ENCODE measurements at regions not wholly inside any gene's neighbourhood (a gene's known extent, or its start where the extent isn't known, plus 50 kb on each side); places are given as distances from the start of the nearest gene placed in this dataset.

DNA sequence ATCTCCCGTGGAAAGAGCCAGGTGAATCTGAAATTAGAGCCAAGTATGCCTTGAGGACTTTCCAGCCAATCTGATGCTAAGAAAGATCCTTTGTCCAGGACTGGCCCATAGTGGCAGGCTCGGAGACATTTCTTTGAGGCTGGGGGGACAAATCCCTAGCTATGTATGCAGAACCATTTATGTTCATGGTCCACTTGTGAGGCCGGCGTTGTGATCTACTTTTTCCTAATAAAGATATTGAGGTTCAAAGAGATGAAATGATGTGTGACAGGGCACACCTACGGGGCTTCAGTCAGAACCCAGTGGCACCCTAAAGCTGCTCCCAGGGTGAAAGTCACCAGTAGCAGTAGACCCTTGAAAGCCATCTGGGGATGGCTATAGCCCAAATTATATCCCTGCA lies 120.3 kb upstream of the MAFB start:
- DNase-seq: no peak

DNA sequence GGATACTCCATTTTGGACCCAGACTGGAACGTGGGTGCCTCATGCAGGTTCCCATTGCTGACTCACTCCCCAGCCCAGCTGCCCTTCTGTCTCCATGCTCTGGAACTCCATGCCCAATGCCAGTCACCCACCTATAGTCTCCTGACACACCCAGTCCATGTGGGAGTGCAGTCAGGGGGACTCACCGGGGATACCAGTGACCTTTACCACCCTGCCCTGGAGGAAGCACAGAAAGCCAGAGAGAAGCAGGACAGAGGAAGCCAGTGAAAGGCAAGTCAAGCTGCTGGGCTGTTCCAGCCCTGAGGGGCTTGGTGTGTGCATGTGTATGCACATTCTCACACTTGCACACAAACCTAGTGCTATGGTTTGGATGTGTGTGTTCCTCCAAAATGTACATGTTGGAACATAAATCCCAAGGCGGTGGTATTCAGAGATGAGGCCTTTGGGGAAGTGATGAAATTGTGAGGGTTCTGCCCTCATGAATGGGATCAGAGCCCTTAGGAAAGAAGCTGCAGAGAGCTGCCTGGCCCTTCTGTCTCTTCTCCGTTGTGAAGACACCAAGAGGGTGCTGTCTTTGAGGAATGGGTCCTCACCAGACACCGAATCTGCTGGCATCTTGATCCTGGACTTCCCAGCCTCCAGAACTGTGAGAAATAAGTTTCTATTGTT lies 121.4 kb upstream of the MAFB start:
- DNase-seq: no peak

DNA sequence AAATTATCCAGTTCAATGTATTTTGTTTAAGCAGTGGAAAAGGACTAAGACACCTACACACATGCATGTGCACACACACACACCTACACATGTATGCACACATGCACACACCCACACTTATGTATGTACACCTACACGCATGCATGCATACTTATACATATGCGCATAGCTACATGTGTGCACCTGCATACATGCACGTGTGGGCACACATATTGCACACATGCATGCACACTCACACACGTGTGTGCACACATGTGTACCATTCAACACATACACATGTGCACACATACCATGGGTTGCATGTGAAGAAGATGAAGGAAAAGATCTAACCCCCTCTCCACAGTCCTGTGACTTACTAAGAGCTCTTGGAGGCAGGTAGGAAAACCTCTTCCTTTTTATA lies 122.0 kb upstream of the MAFB start:
- DNase-seq: no peak

DNA sequence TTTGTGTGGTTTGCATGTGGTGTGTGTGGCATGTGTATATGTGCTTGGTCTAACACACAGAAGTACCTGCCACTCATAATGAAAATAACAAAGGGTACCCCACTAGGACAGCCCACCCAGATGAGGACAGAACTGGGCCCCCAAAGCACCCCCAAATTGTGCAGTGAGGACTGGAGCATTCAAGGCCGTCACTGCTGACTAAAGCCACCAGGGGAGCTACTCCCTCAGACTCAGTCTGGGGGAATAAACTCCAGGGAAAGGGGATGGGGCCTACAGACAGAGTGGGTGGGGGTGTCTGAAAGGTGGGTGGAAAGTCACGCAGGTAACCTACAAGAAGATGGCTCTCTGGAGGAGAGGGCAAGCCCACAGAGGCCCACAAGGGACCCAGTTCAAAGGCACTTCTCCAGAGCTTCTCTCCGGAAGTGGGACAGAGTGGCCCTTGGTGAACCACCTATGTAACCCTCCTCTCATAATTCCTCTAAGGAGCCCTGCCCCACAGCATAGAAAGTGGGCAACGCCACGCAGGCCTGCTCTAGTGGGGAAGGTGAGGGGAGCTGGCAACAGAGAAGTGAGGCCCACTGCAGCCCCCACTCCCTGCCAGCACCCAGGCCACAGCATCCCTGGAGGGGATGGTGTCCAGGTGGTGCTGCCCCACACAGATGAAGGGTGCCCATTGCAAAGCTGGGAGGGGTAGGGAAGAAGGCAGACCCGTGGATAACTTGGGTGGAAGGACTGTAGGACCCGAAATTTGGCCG lies 122.8 kb upstream of the MAFB start:
- no peak for DNase-seq

DNA sequence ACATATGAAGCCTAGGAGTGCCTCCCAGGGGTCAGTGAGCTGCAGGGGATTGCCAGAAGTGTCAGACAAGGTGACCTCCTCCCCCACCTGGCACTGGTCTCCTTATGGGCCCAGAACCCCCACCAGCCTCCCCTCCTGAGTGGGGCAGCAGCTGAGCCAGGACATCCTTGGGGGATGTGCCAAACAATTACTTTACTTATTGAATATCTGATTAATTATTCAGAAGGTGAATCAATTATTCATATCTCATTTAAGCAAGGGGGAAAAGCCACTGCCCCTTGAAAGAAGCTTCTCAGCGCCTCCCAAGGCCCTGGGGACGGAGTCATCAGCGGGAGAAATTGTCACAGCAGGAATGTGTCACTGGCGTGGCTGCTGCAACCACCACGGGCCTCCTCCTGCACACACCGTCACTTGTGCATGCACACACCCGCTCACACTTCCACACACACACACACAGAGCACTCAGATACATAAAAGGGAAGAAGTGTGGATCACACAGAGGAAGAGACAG lies 123.4 kb upstream of the MAFB start:
- no peak for DNase-seq

DNA sequence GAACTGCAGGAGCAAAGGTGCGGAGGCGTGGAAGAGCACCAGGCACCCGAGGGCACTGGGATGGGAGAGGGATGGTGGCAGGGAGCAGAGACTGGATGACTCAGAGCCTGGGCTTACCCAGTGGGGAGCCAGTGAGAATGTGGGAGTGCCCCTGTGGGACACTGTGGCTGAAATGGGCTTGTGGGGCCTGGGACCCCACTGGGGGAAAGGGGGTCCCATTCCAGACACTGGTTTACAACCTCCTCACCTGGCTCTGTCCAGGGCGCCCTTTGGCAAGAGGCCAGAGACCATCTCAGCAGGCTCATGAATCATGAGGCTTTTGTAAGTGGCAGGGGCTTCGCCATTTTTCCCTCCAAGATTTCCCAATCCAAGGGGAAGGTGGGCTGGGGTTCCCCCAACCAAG lies 124.0 kb upstream of the MAFB start:
- no peak for DNase-seq

DNA sequence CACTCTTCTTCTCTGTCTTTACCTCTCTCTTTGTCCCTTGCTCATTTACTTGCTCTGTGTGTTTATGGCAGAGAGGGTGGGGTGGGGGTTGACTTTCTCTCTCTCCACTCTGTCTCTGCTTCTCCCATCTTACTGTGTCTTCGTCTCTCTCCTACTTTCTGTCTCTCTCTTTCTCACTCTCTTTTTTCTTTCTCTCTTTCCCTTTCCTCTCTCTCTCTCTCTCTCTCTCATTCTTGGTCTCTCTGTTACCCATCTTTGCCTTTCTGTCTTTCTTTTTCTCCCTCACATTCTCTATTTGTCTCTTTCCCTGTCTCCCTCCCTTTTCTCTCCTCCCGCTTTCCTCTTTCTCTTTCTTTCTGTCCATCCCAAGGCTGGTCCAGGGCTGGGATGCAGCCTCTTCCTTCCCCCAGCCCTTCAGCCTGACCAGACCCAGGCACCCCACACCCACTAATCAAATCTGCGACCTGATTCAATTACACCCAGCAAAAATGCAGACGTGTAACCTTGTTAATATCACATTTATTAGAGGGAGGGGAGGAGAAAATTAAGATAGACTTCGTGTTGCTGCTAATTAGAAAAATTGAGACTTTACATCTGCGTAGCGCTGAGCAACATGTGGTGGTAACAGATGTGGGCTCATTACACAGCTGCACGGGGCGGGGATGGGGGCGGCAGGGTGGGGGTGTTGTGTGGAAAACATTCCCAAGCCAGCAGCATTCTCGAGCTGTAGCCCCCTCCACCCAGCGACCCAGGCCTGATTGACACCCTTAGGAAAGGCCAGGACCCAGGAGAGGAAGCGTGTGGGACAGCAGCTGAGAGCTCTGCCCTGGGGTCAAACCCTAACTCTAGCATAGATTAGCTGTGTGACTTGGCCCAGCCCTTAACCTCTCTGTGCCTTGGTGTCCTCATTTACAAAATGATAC lies 124.9 kb upstream of the MAFB start:
- DNase-seq: no peak

DNA sequence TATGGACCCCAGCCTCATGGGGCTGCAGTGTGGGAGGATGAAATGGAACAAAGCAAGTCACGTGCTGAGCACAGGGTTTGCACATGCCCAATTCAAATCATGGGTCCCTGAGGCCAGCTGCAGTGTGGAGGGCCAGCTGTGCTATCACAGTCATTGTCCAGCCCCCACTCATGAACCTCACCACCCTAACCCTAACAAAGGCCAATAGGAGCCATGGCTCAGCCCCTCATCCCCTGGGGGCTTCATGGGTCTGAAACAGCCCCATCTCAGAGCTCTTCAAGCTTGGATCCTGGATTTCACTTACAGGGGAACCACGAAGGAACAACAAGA lies 125.6 kb upstream of the MAFB start:
- no peak for DNase-seq

DNA sequence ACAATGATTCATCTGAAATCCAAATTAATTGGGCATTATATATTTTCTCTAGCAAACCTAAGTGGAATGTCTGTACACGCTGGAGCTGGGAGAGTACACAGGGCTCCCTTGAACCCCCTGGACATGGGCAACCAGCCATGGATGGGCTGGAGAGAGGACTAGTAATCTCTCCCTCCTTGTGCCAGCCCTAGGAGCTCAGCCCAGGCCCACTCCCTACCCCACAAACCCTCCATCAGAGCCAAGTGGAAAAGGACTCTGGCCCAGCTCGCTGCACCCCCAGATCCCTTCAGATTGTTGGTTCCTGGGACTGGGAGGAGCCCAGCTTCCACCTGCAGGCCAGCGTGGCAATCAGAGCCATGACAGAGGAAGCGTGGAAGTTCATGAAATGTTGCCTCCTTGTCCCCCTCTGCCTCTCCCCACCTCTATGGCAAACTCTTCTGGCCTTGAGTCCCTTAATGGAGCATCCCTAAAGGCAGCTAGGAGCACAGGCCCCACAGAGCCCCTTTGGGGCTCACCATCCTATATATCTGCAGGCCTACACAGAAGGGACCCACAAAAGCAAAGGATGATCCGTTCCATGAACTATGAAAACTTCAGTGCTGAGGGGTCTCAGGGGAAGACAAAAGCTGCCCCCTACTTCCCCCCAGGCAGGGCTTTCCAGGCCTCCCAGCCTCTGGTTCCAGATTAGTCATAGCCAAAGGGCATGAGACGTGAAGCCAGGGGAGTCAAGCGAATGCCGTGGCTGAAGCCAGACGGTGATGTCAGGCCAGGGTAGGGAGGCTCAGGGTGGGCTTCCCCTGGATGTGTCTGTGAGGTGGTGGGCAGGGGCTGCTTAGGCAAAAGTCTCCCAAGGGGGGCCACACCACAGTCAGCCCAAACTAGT lies 126.4 kb upstream of the MAFB start:
- no peak for DNase-seq

DNA sequence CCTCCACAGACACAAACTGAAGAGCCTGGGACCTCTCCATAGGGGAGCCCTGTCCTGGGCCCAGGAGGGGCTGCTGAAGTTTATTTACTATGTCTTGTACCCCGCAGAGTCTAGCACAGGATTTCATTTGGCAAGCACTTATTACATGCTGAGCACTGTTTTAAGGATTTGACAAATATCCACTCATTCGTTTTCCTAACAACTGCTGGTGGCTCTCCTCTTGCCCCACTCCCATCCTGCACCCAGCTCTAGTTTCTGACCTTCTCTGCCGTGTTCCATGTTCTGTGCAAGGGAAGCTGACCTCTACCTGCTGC lies 127.0 kb upstream of the MAFB start:
- DNase-seq: no peak

DNA sequence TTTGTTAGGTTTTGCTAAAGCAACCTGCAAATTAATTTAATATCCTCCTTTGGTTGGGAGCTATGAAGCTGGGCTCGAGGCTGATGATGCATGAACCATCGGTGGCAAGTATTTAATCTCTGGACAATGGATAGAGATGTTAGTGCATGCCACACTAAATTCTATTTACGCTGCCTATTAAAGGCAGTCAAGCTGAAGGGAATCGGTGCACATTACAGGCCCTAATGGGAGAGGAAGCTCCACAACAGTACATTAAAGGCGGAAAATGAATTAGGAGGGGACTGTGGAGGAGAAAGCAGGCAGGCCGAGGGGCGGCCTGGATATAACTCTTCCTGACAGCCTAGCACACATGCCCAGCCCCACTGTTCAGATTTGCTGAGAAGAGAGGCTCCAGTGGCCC lies 132.4 kb upstream of the MAFB start:
- DNase-seq: no peak

DNA sequence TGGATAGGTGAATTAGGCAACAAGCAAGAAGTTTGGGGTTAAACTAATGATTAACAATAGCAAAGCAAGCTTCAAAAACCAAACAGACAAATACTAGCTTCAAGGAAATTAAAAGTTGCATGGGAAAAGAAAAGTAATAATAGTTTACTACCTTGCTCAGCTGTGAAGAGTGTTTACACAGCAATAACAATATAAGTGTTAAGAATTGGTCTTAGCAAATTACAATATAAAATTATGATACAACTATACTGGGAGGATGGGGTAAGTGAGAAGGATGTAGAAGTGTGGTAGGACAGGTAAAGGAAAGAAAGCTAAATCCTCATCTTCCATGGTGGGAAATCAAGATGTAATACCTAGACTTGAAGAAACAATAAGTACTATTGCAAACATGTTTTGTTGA lies 137.7 kb upstream of the MAFB start:
- DNase-seq: no peak

DNA sequence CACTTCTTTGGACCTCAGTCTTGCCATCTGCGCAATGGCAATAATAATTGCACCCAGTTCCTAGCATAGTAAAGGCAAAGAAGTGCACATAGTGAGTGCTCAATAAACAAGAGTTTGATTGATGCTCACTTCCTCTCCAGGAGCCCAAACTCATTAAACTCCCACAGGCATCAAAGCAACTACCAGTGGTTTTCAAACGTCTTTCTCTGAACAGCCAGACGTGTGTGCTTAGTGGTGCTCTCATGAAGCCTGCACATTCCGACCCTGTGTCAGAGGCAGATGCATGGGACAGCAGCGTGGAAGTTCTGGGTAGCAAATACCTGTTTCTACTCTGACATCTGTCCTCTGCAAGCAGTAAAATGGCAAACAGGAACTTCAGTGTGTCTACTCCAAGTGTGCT lies 146.3 kb upstream of the MAFB start:
- no peak for DNase-seq

DNA sequence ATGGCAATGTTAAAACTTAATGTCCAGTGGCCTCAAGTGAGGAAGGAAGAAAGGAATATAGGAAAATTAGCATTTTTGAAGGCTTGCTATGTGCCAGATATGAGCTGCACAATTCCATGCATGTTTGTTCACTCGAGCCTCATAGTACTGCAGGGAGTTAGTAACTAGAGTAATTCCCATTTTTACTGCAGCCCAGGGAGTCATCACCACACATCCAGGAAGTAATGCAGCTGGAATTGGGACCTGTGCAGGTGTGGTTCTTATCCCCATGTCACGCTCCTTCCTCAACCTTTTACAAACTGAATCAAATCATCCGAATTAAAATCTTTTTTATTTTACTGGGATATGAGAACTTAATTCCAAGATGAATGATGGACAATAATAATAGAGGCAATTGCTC lies 149.5 kb upstream of the MAFB start:
- no peak for DNase-seq

DNA sequence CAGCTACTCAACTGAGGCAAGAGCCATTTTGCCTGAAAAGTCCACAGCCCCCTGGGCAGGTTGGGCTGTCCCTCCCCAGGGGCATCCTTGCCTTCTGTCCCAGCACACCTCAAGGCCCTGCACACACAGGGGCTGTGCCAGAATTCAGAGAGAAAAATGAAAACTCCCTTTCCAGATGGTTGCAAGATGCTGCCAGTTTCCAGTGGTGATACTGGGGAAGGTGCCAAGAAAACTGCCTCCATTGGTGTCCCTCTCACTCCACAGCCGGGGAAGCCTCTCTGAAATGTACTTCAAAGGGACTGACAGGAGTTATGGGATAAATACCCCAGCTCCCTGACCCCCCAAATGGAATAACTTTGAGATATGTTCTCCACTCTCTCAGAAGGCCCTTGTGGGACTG lies 154.2 kb upstream of the MAFB start:
- no peak for DNase-seq

DNA sequence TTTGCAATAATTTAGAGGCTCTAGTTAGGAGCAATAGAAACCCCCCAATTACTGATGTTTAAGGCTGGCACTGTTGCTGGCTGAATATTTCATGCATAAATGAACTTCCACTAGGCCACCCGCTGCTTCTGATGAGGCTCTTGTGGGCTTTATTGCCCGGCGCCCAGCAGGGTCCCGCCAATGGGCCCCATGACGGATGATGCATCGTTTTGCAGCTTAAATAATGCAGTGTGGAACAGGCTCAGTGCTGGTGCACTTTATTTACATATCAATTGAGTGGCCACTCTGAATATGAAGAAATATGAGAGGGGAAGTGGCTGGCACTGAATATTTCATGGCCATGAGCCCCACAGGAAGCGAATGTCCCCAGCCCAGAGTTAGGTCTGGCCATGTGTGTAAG lies 155.3 kb upstream of the MAFB start:
- DNase-seq: no peak

DNA sequence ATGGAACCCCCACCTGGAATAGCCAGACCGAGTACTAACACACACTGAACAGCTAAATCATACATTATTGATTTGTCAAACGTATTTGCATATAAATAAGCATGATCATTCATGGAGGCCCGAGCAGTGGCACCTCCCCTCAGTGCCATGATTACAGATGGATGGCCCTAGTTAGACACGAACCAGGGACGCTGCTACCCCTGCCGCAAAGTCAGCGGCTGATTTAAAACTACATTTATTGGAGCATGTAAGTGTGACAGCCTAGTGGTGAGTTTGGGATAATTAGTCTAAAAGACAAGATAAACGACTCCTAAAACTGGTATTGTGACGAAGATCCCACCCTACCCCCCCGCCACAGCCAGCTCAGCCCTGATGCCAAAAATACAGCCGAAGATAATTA lies 159.1 kb upstream of the MAFB start:
- DNase-seq: no peak

DNA sequence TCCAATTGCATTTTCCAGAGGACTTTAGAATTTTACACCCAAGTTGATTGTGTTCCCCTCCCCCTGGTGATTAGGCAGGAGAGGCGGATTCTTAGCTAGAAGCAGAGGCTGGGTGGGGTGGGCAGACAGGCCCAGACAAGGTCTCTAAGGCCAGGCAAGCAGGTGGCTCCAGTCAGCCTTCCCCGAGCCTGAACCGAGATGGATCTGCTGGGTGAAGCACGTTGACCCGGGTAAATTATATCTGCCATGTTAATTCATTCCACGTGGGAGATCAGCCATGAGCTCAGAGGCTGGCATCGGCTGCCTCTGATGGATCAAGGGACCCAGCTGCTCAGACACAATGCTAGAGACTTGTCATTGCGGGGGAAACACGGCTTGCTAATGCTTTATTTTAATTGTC lies 159.5 kb upstream of the MAFB start:
- no peak for DNase-seq

DNA sequence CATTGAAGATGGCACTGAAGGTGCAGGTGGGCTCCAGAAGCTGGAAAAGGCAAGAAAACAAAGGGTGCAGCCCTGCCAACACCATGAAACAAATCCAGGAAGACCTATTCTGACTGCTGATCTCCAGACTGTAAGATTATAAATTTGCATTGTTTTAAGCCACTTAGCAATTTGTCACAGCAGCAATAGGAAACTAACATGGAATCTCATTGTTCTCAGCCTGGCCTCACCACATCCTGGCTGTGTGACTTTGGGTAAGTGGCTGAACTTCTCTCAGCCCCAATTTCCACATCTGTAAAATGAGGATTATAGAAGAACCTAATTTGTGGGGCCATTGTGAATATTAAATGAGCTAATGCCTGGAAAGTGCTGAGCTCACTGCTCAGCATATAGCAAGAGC lies 160.4 kb upstream of the MAFB start:
- DNase-seq: no peak

DNA sequence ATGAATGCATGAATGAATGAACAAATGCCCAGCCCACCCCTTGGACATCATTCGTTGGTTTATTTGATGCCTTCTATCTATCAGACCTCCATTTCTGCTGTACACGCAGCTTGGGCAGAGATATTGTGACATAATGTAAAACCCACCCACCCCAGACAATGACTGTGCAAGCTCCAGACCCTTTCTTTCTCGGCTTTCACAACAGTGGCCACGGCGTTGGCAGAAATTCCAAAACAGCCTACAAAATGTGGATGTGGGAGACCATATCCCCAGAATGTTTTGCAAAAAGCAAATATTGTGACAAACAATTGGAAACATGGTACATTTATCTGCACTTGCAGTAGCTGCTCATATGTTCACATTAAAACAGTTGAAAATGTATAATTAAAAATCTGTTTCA lies 162.0 kb upstream of the MAFB start:
- no peak for DNase-seq

DNA sequence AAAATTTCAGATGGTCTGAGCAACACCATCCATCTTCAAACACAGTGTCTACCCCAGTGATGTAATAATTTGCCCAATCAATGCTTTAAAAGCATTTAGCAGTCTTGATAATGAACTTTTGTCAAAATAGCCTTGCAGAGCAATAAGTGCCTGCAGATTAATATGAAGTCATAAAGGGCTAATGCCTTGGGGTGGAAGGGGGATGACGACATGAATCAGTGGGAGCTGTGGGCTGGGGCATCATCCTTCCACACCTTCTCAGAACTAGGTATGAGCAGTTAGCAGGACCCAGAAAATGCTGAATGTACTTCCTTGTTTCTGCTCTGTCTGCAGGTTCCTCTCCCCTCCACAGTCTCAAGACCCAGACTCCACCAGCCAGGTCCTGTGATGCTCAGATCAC lies 166.2 kb upstream of the MAFB start:
- DNase-seq: no peak

DNA sequence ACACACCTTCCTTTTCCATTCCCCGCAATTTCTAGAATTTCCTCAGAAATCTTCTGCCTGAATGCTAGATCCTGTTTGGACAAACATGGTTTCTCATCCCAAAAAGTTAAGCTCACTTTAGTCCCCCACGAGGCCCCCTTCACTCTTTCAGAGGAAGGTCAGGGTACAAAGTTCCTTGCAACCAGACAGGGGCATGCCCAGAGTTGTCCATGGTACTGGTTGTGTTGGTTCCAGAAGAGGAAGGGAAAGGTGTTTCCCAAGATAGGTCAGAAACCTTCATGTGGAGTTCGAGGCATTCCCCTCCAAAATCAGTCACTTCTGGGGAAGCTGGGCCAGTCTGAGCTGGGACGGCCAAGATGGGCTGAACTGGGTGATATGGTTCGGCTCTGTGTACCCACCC lies 167.6 kb upstream of the MAFB start:
- DNase-seq: no peak

DNA sequence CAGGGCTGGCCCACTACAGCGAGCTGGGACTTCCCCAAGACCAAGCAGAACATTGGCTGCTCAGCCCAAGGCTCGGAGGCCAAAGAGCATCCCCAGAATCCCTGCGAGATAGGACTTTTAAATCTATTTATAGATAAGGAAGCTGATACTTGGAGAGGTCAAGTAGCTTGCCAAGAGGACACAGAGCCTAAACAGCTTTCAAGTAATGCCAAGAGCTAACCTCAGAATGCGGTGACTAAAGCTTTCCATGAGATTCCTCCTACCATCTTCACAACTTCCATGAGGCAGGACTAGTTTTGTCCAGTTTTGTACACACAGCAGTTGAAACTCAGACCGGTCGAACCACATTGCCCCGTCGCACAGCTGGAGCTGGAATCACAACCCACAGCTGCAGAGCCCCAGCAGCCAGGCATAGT lies 168.1 kb upstream of the TOP1 start:
- DNase-seq: no peak
